ENCODE measurements at regions not wholly inside any gene's neighbourhood (a gene's known extent, or its start where the extent isn't known, plus 50 kb on each side); places are given as distances from the start of the nearest gene placed in this dataset.

- TF ChIP-seq DNMT1 (IDR thresholded peaks at IDR 0.05) (no peak), YBX1 (IDR thresholded peaks at IDR 0.05) (no peak), IRF1 (CRISPR knock-in tag; IDR thresholded peaks at IDR 0.05; ENCODE audit: borderline replicate concordance) (no peak), ZNF354B (CRISPR knock-in tag; IDR thresholded peaks at IDR 0.05) (no peak), CHD1 (IDR thresholded peaks at IDR 0.05; ENCODE audit: low read length) (no peak), TAF1 (IDR thresholded peaks at IDR 0.05; ENCODE audit: control insufficient read depth, extremely low read depth, insufficient read depth, low read length, severe bottlenecking) (no peak), CTCF (IDR thresholded peaks at IDR 0.05 in 2 of 3, conservative IDR thresholded peaks at IDR 0.05 in 1 of 3; ENCODE audit: insufficient read depth in 2 of 3, low read depth in 1 of 3, low read length in 3 of 3) (no peak), REST (IDR thresholded peaks at IDR 0.05; ENCODE audit: borderline replicate concordance) (no peak), REST (CRISPR knock-in tag; IDR thresholded peaks at IDR 0.05; ENCODE audit: low read depth) (no peak), TARDBP (IDR thresholded peaks at IDR 0.05) (no peak)
Observed at GRCh38 chr15:36066757-36067156, 512.7 kb upstream of the CDIN1 start.
